GM20431 (cell line): ENCODE measurements at regions not wholly inside any gene's neighbourhood (a gene's known extent, or its start where the extent isn't known, plus 50 kb on each side); places are given as distances from the start of the nearest gene placed in this dataset.

Source experiments
- in situ Hi-C: fragments of 300-500 bp; cut with MseI, MboI; formaldehyde crosslinking; loops from one replicate; pipeline ENCODE4 v1.15.0; 2020; ENCODE audit warnings: low sequenced_read_pairs; ENCODE audit not compliant: unreplicated experiment

GRCh38 chr7:121810831-121811672 lies 61.9 kb upstream of the PTPRZ1 start:
- in situ Hi-C loops = no loop called here

DNA sequence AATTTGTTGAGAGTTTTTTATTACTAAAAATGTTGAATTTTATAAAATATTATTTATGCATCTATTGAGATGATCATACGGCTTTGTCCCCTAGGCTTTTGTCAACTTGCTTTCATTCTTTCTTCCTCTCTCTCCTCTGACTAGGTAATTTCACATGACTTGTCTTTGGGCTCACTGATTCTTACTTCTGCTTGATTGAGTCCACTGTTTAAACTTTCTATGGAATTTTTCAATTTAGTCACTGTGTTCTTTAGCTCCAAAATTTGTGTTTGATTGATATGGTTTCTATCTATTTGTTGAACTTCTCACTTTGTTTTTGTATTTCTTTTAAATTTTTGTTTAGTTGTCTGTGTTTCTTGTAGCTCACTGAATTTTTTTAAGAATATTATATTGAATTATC lies 65.9 kb upstream of the PTPRZ1 start:
- in situ Hi-C loops = no loop called here

DNA sequence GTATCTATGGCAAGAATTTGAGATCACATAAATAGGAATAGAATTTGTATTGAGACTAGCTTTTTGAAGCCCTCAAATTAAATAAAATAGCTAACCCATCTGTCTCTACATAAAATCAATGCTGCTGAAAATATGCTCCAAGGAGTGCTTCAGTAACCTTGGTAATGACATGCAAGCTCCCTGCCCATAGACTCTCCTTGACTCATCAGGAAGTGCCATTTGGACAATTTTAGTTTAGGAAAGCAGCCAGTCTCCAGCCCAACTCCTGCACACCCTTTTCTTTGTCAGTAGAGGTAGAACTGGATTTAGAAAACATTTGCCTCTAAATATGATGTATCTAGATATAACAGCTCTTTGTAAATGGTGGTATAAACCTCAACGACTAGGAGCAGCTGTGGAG lies 69.9 kb upstream of the PTPRZ1 start:
- in situ Hi-C loops = no loop called here

DNA sequence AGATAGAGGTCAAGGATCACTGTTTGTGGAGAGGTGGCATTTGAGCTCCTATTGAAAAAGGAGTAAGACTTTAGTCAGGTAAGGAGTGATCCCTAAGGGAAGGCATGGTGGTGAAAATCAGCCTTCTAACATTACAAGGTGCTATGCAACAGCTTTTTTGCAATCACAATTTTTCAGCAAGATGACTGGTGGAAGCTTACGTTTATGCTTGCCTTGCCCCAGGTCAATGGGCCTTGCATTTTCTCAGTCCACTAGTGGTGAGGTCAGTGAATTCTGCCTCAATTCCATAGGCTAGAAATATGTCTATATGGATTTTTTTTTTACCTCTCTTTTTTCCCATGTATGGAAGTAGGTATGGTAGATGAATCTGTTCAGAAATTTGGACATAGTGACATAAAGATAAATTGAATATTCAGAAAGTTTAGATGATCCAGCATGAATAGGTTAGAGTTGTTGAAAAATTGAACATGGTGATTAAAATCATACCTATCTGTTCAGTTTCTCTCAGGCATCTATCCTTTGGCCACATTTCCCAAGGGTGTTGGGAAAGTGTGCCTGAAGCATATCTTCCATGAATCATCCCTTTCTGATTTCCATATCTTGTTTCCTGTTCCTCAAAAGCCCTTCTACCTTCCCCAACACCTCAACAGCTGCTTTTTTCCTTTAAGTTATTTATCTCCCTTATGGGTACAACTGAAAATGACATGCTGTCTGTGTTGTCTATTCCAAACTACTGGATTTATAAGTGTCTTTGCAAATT lies 71.9 kb upstream of the PTPRZ1 start:
- in situ Hi-C loops = no loop called here

GRCh38 chr7:121798896-121799295 lies 74.1 kb upstream of the PTPRZ1 start:
- in situ Hi-C loops = no loop called here

DNA sequence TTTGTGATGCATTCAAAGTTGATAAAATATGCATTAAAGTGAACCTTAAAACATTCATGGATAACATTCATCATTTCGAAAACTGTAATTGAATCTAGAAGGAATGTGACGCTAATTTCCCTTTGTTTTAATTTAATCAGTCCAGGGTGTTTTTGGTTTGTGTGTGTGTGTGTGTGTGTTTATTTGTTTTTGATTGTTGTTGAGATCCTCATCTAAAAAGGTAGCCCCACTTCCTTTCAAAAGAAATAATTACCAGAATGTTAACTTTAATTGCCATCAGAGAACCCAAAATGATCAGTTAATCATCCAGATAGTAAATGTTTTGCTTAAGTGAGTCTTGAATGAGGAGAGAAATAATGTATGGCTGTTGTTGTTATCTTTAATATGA lies 74.5 kb upstream of the PTPRZ1 start:
- in situ Hi-C loops = no loop called here

GRCh38 chr7:121797657-121798452 lies 75.1 kb upstream of the PTPRZ1 start:
- in situ Hi-C loops = no loop called here

DNA sequence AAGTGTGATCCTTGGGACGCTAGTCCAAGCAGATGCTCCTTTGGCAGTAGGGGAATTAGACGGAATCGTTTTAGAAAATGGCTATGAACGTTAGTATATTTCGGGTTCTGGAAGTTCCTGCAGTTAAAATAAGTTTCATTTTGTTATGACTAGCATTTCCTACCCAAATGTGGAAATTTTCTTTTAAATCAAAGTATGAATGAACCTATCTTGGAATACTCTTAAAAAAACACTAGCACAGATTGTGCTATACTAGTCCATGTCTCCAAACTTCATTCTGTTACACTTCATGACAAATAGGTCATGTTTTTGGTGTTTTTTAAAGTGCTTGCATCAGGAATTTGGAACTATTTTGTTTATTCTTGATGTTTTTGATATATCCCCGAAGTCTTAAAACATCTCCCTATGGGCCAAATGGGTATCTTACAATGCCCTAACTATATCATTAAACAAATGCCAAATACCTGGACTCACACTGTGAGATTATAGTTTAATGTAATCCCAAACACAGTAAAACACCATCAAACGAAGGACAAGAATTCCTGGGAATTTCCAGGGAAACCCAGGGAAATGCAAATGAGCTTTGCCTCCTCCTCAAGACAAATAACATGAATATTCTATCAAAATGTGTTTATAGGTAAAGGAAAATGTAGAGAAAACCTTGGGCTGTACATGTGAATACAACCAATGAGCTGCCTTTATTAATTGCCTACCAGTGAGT lies 75.9 kb upstream of the PTPRZ1 start:
- in situ Hi-C loops = no loop called here

DNA sequence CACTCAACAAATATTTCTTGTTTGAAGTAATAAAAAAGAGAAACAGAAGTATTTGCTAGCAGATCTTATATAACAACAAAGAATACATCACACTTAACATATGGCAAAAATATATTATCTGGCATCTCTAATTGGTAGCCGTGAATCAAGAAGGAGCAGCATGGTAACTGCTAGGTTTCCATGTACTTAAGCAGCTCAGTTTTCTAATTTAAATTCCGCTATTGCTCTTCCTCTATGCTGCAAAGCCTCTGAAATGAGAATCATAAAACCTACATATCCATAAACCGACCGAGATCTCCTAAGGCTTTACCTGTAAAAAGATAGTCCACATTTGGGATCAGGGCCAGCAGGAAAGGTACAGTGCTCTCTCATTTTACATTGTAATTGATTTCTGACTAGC lies 76.6 kb upstream of the PTPRZ1 start:
- in situ Hi-C loops = no loop called here

DNA sequence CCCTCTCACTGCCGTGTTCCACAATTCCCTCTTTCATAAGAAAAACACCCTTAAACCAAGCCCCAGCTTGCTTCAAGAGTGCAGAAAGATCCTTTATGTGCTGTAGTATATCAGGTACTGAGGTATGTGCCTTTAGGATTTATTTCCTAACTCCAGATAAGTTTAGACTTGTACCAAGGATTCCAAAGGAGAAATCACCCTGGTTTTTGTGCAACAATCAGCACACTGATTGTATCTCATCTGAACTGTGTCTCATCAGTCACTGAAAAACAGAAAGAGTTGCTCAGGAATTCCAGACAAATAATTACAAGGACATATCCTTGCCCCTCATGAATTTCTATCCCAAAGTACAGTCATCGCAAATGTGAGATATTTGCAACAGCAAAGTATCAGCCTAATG lies 77.2 kb upstream of the PTPRZ1 start:
- in situ Hi-C loops = no loop called here

GRCh38 chr7:121793716-121794115 lies 79.2 kb upstream of the PTPRZ1 start:
- in situ Hi-C loops = no loop called here

- in situ Hi-C loops = no loop called here
These were observed 95.3 kb upstream of the PTPRZ1 start for GRCh38 chr7:121777672-121778071.

GRCh38 chr7:121774563-121774962 lies 98.4 kb upstream of the PTPRZ1 start:
- in situ Hi-C loops = loop anchor here (25.0 kb wide), 1 partner anchor 213 kb away; no protein-coding TSS in a partner anchor

DNA sequence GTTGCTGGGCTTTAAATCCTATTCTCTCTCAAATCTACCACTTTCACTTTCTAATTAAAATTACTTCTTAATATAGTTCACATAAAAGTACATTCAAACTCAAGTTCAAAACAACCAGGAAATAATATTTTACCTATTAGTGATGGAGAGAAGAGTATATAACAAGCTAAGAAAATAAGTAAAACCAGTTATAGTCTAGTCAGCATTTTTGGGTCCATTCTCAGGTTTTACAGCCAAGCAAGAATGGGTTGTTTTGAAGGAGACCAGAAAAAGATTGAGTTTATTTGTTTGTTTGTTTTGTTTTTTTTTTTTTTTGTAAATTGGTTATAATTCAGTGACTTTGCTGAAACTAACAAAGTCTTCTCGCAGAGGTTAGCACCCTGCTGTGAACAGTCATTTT lies 106.3 kb upstream of the PTPRZ1 start:
- in situ Hi-C loops = loop anchor here (25.0 kb wide), 1 partner anchor 221 kb away; no protein-coding TSS in a partner anchor

- in situ Hi-C loops = loop anchor here (25.0 kb wide), 1 partner anchor 226 kb away; no protein-coding TSS in a partner anchor
These were observed 111.6 kb upstream of the PTPRZ1 start for GRCh38 chr7:121761399-121761798.

GRCh38 chr7:121755818-121756552 lies 117.0 kb upstream of the PTPRZ1 start:
- in situ Hi-C loops = loop anchor here (25.0 kb wide), 1 partner anchor 231 kb away; no protein-coding TSS in a partner anchor

DNA sequence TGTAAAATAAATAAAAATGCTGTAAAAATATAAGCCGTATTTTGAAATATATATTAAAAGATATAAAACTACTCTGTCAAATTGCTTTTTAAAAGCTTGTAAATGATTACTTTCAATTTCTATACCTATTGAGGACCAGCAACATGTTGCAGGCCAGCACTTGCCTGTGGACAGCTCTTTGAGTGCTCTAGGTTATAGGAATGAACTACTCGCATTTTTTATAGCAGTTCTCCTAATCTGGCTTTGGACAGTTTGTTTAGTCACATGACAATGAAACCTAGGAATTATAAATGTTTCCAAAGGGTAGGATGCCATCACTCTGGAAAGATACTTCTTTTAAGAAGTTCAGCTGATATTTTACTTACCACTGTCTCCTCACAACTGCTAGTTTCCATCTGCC lies 117.7 kb upstream of the PTPRZ1 start:
- in situ Hi-C loops = loop anchor here (25.0 kb wide), 1 partner anchor 232 kb away; no protein-coding TSS in a partner anchor

- in situ Hi-C loops = loop anchor here (25.0 kb wide), 1 partner anchor 233 kb away; no protein-coding TSS in a partner anchor
These were observed 119.0 kb upstream of the PTPRZ1 start for GRCh38 chr7:121753944-121754343.

DNA sequence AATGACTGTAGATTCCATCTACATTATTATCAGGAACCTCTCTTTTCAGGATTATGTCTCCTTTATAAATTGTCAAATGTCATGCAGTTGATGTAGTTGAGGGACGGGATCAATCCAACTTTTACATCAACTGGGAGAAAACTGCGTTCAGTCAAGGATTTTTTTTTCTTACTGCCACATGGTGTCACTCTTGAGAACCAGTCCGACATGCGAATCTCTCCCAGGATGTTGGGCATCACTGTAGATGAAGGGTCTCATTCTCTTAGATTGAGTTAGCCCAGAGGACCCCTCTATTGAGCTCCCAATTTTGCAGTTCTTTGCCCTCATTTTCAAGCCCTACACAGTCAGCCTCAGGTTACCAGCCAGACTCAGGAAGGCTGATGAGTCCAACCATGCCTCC lies 120.3 kb upstream of the PTPRZ1 start:
- in situ Hi-C loops = loop anchor here (25.0 kb wide), 1 partner anchor 235 kb away; no protein-coding TSS in a partner anchor
